Astrocyte (in vitro differentiated cells and primary cell): ENCODE measurements at regions not wholly inside any gene's neighbourhood (a gene's known extent, or its start where the extent isn't known, plus 50 kb on each side); places are given as distances from the start of the nearest gene placed in this dataset.

ENCODE experiments used
- EZH2 ChIP-seq: IDR thresholded peaks from 2 replicates; pipeline ENCODE4 v1.6.1; 2012; ENCODE audit warnings: mild to moderate bottlenecking, low read length, inconsistent platforms; ENCODE audit not compliant: insufficient read depth
- TF ChIP-seq, protein P1 (sequence below): IDR thresholded peaks from 2 replicates; pipeline ENCODE4 v1.5.1; 2011; ENCODE audit warnings: low read depth, mild to moderate bottlenecking, inconsistent platforms, low read length, moderate library complexity; ENCODE audit not compliant: insufficient read depth

DNA sequence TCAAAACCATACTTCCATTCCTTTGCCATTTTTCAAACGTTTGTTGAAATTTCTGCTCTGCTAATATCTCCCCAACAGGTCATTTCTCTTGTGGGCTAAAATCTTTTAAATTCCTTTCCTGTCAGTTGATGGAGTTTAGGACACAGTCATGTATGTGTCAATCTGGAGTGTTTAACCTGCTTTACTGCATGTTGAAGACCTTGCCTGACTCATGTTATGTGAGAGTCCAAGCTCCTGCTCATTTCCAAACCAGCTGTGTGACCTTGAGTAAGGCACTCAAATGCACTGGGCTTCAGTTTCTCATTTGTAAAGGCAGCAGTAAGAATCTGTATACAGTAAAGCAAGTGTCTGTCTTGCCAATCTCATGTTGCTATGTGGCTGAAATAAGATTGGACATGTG lies 171.9 kb upstream of the SPACA1 start:
- TF ChIP-seq, protein P1, sequence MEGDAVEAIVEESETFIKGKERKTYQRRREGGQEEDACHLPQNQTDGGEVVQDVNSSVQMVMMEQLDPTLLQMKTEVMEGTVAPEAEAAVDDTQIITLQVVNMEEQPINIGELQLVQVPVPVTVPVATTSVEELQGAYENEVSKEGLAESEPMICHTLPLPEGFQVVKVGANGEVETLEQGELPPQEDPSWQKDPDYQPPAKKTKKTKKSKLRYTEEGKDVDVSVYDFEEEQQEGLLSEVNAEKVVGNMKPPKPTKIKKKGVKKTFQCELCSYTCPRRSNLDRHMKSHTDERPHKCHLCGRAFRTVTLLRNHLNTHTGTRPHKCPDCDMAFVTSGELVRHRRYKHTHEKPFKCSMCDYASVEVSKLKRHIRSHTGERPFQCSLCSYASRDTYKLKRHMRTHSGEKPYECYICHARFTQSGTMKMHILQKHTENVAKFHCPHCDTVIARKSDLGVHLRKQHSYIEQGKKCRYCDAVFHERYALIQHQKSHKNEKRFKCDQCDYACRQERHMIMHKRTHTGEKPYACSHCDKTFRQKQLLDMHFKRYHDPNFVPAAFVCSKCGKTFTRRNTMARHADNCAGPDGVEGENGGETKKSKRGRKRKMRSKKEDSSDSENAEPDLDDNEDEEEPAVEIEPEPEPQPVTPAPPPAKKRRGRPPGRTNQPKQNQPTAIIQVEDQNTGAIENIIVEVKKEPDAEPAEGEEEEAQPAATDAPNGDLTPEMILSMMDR, result no peak
- no peak for TF ChIP-seq EZH2
